Naive thymus-derived CD8-positive, alpha-beta T cell (primary cell): ENCODE measurements at regions not wholly inside any gene's neighbourhood (a gene's known extent, or its start where the extent isn't known, plus 50 kb on each side); places are given as distances from the start of the nearest gene placed in this dataset.

Experiments used
- ATAC-seq, 2 donors: fragments of 150-1000 bp; cut with Tn5 transposase in 1 of 2; sonication (Bioruptor Pico), chemical (Tn5 transposase) in 1 of 2; 1 replicate in 1 of 2; 2 replicates in 1 of 2; pipeline ENCODE4 v1.10.0; 2021; ENCODE audit warnings: mild to moderate bottlenecking in 2 of 2, moderate library complexity in 2 of 2
- POLR2A ChIA-PET: fragments of 350-600 bp; sonication (Branson Sonifier 250); formaldehyde crosslinking; loops from one replicate; lab custom pipeline; 2021; ENCODE audit warnings: antibody characterized with exemption; lab: Charles Lee
- DNase-seq, 10 donors: peaks; one replicate each; pipeline versions ENCODE4 v3.0.0 to v3.0.0-alpha.2; 2020 to 2022
- H3K27ac Mint-ChIP-seq, 10 donors: one replicate each; pipeline ENCODE4 v1.8.0; 2020 to 2022; ENCODE audit warnings: mild to moderate bottlenecking in 10 of 10, mixed read lengths in 10 of 10, moderate library complexity in 4 of 10, inconsistent platforms in 1 of 10
- H3K27me3 Mint-ChIP-seq, 5 donors: one replicate each; pipeline ENCODE4 v1.8.0; 2021 to 2022; ENCODE audit warnings: mixed read lengths in 5 of 5
- H3K36me3 Mint-ChIP-seq, 3 donors: one replicate each; pipeline ENCODE4 v1.8.0; 2020 to 2022; ENCODE audit warnings: mixed read lengths in 3 of 3, mild to moderate bottlenecking in 2 of 3, inconsistent platforms in 1 of 3
- H3K4me1 Mint-ChIP-seq, 4 donors: one replicate each; pipeline ENCODE4 v1.8.0; 2021 to 2022; ENCODE audit warnings: mixed read lengths in 4 of 4
- H3K4me3 Mint-ChIP-seq, 10 donors: one replicate each; pipeline ENCODE4 v1.8.0; 2020 to 2022; ENCODE audit warnings: mild to moderate bottlenecking in 10 of 10, mixed read lengths in 10 of 10, moderate library complexity in 6 of 10, inconsistent platforms in 1 of 10
- H3K9me3 Mint-ChIP-seq, 9 donors: one replicate each; pipeline ENCODE4 v1.8.0; 2020 to 2022; ENCODE audit warnings: mixed read lengths in 9 of 9, mild to moderate bottlenecking in 3 of 9, inconsistent platforms in 1 of 9, moderate library complexity in 1 of 9

DNA sequence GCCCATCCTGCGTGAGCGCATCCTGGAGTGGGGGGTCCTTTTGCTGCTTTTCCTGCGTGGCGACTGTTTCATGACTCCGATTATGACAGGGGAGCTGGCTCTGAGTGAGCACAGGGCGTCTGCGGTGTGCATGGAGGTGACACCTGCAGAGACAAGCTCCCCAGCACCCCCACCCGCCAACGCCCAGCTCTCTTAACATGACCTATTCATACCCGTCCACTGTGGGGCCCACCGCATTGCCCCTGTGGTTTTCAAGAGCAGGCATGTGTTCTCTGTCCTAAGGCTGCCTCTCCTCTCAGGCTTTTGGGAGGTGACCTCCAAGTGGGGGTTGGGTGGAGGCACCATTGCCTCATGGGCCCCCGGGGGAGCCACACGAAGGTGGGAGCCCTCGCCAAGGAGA, 500.7 kb downstream of the TCERG1L start:
- Mint-ChIP-seq H3K4me1 (no peaks in the 10 kb centered on the region), H3K9me3 (peaks cover 0 to 3% (median 0%) of the 10 kb centered on the region in 9 donors), H3K36me3 (no peaks in the 10 kb centered on the region), H3K27ac (no peak overlapping the region), H3K4me3 (no peak overlapping the region), H3K27me3 (peaks cover 0 to 12% (median 0%) of the 10 kb centered on the region in 5 donors)
- POLR2A ChIA-PET, result no interaction called here
- DNase-seq, result peak in 1 of 10 donors; percentile 58
- no peak for ATAC-seq

GRCh38 chr10:130812381-130813148, 499.0 kb downstream of the TCERG1L start:
- POLR2A ChIA-PET, result no interaction called here
- ATAC-seq, result no peak

DNA sequence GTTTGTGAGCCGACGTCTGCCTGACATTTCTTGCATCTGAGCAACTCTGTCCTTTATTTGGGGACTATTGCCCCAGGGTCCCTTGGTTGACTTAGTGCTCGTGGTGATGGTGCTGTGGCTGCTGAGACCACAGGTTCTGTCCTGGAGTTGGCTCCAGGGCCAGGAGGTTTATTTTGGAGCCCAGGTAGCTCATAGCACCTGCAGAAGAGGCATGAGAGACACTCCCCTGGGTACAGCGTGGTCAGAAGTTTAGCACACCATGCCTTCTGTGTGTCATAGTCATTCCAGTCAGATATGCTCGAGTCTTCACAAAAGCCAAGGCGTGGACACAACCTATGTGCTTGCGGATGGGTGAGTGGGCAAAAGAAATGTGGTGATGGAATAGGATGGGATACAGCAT, 496.9 kb downstream of the TCERG1L start:
- H3K27me3 Mint-ChIP-seq, result peaks cover 0 to 12% (median 0%) of the 10 kb centered on the region in 5 donors
- H3K9me3 Mint-ChIP-seq, result peaks cover 0 to 7% (median 0%) of the 10 kb centered on the region in 9 donors
- DNase-seq (peak in 1 of 10 donors; percentile 3), ATAC-seq (no peak)
- H3K4me3 Mint-ChIP-seq, result no peak overlapping the region
- POLR2A ChIA-PET, result no interaction called here
- peaks cover 0 to 4% (median 0%) of the 10 kb centered on the region in 3 donors for H3K36me3 Mint-ChIP-seq
- H3K4me1 Mint-ChIP-seq, result no peaks in the 10 kb centered on the region
- no peak overlapping the region for H3K27ac Mint-ChIP-seq

More at GRCh38 chr10:130812381-130813148, 499.0 kb downstream of the TCERG1L start:
- no peaks in the 10 kb centered on the region for H3K4me1 Mint-ChIP-seq
- H3K9me3 Mint-ChIP-seq, result peaks cover 0 to 3% (median 0%) of the 10 kb centered on the region in 9 donors
- no peaks in the 10 kb centered on the region for H3K36me3 Mint-ChIP-seq
- H3K27ac Mint-ChIP-seq, result no peak overlapping the region
- no peak overlapping the region for H3K4me3 Mint-ChIP-seq
- DNase-seq, result peak in 1 of 10 donors; percentile 15
- peaks cover 0 to 12% (median 0%) of the 10 kb centered on the region in 5 donors for H3K27me3 Mint-ChIP-seq

GRCh38 chr10:130816116-130816901, 495.2 kb downstream of the TCERG1L start:
- Mint-ChIP-seq H3K4me3 (no peak overlapping the region), H3K9me3 (peaks cover 0 to 7% (median 0%) of the 10 kb centered on the region in 9 donors), H3K27me3 (peaks cover 0 to 7% (median 0%) of the 10 kb centered on the region in 5 donors), H3K27ac (no peak overlapping the region), H3K36me3 (peaks cover 0 to 4% (median 0%) of the 10 kb centered on the region in 3 donors), H3K4me1 (no peaks in the 10 kb centered on the region)
- POLR2A ChIA-PET, result no interaction called here
- ATAC-seq, result no peak
- peak in 1 of 10 donors; percentile 47 for DNase-seq

- peaks cover 0 to 7% (median 0%) of the 10 kb centered on the region in 9 donors for H3K9me3 Mint-ChIP-seq
- no peak overlapping the region for H3K27ac Mint-ChIP-seq
- ATAC-seq (no peak), DNase-seq (peak in 1 of 10 donors; percentile 34)
- no peaks in the 10 kb centered on the region for H3K27me3 Mint-ChIP-seq
- peaks cover 0 to 4% (median 0%) of the 10 kb centered on the region in 3 donors for H3K36me3 Mint-ChIP-seq
- H3K4me1 Mint-ChIP-seq, result no peaks in the 10 kb centered on the region
- POLR2A ChIA-PET, result no interaction called here
- H3K4me3 Mint-ChIP-seq, result no peak overlapping the region
Measured at GRCh38 chr10:130817046-130817624, 494.4 kb downstream of the TCERG1L start.

DNA sequence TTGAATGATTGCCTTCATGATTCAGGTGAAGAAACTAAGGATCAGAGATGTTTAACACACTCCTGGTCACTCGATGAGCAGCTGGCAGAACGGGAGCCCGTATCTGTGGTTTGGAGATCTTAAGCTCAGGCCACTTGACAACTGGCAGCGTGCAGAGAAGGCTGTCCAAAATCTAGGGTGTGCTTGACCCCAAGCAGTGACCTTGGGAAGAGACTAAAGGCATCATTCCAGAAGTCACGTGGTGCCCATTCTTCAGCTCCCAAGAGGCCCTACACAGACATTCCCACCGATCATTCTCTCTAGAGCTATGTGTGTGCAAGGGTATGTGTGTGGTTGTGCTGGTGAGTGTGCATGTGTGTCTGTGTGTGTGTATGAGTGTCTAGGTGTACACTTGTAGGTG, 493.8 kb downstream of the TCERG1L start:
- no peak overlapping the region for H3K27ac Mint-ChIP-seq
- peaks cover 0 to 7% (median 0%) of the 10 kb centered on the region in 9 donors for H3K9me3 Mint-ChIP-seq
- DNase-seq, result no peak
- POLR2A ChIA-PET, result no interaction called here
- H3K27me3 Mint-ChIP-seq, result no peaks in the 10 kb centered on the region
- no peak for ATAC-seq
- no peaks in the 10 kb centered on the region for H3K4me1 Mint-ChIP-seq
- H3K4me3 Mint-ChIP-seq, result no peak overlapping the region
- H3K36me3 Mint-ChIP-seq, result peaks cover 0 to 4% (median 0%) of the 10 kb centered on the region in 3 donors

DNA sequence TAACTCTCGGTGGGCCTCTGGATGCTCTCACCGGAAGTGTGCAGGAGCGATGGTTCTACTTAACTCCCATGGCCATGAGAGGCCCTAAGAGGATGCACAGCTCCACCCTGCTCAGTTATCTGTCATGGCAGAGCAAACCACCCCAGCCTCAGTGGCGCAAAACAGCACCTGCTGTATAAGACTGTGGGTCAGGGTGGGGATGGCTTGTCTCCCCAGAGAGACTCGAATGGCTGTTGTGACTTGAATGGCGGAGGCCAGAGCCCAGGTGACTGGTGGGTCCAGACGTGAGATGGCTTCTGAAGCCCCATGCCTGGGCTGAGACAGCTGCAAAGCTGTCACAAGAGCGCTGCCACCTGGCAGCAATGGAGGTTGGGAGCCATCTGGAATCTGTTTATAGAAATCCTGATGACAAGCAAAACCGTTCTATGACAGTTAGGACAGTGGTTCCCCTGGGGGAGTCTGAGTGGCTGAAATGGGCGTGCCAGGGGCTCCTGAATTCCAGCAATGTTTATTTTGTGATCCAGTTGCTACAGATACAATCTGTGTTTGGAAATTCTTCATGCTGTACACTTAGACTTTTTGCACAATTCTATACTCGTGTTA, 490.5 kb downstream of the TCERG1L start:
- H3K36me3 Mint-ChIP-seq, result peaks cover 0 to 11% (median 0%) of the 10 kb centered on the region in 3 donors
- ATAC-seq (no peak), DNase-seq (peak in 1 of 10 donors; percentile 18)
- H3K9me3 Mint-ChIP-seq, result peaks cover 0 to 19% (median 10%) of the 10 kb centered on the region in 9 donors
- H3K4me3 Mint-ChIP-seq, result no peak overlapping the region
- H3K27ac Mint-ChIP-seq, result no peak overlapping the region
- H3K27me3 Mint-ChIP-seq, result peaks cover 0 to 5% (median 0%) of the 10 kb centered on the region in 5 donors
- H3K4me1 Mint-ChIP-seq, result no peaks in the 10 kb centered on the region
- POLR2A ChIA-PET, result no interaction called here

DNA sequence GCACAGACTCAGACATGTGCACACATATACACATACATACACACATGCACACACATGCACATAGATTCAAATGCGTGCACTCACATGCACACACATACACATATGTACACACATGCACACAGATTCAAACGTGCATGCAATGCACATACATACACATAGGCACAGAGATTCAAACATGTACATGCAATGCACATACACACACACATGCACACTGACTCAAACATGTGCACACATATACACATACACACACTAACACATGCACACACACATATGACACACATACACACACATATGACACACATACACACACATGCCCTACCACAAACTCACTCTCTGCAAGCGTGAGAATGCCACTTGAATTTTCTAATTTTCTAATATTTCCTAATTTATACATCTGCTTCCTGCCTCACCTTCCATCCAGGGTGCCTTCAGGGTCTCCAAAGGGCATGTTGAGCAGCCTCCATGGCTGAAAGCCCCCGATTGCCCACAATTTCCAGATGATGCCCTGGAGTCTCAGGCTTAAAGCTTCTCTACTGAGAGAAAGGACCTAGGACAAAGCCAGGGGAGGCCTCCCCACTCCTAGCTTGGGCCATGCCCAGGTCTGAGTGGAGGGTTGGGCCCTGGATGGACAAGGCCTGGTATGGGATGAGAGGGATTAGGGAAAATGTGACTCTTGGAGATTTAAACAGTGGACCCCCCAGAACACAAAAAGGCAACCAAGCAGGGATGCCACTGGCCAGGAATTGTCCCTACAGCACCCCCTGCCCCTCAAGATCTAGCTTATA, 487.1 kb downstream of the TCERG1L start:
- peaks cover 0 to 5% (median 0%) of the 10 kb centered on the region in 5 donors for H3K27me3 Mint-ChIP-seq
- ATAC-seq, result no peak

DNA sequence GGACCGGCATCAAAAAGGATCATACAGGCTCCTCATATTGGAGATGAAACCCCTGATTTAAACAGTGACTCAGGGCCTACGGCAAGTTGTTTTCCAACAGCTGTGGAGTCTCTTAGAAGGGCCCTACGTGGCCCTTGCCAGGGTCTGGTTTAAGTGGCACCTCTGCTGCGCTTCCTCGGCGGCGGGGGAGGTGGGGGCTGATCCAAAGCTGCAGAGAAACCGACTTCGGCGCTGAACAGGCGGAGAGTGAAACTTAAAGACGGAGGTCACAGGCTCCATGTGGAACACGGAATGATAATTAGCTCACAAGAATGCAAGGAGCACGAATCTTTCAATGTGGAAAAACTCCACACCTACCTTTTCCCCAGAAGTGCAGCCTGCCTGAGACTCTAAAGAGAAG, 477.9 kb downstream of the TCERG1L start:
- H3K9me3 Mint-ChIP-seq, result peaks cover 0 to 5% (median 0%) of the 10 kb centered on the region in 9 donors
- no peak overlapping the region for H3K4me3 Mint-ChIP-seq
- ATAC-seq (no peak), DNase-seq (no peak)
- POLR2A ChIA-PET, result no interaction called here
- H3K27ac Mint-ChIP-seq, result peak overlapping the region in 1 of 10 donors; percentile 52
- H3K36me3 Mint-ChIP-seq, result no peaks in the 10 kb centered on the region
- H3K4me1 Mint-ChIP-seq, result no peaks in the 10 kb centered on the region
- peaks cover 0 to 8% (median 0%) of the 10 kb centered on the region in 5 donors for H3K27me3 Mint-ChIP-seq

More for the DNA sequence above, 487.1 kb downstream of the TCERG1L start:
- POLR2A ChIA-PET, result no interaction called here
- peaks cover 0 to 13% (median 0%) of the 10 kb centered on the region in 3 donors for H3K36me3 Mint-ChIP-seq
- peaks cover 0 to 34% (median 12%) of the 10 kb centered on the region in 9 donors for H3K9me3 Mint-ChIP-seq
- DNase-seq, result no peak
- H3K4me1 Mint-ChIP-seq, result no peaks in the 10 kb centered on the region
- H3K27ac Mint-ChIP-seq, result no peak overlapping the region
- no peak overlapping the region for H3K4me3 Mint-ChIP-seq

DNA sequence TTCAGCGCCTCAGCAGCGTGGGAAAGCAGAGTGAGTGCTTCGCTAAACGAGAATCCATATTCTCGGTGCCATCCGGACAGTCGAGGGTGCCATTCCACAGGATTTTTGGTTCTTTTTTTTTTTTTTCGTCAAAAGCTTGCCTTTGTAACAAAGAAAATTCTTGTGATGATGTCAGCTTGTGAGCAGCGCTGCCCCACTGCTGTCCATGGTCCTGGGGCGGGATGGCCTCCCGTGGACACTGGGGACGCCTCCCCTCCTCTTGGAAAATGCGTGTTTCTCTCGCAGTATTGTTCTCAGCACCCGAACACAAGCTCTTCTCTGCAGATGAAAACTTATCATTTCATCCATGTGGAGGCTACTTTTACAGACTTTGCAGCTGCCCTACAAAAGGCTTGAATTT, 477.4 kb downstream of the TCERG1L start:
- ATAC-seq (no peak), DNase-seq (no peak)
- no peaks in the 10 kb centered on the region for H3K4me1 Mint-ChIP-seq
- H3K9me3 Mint-ChIP-seq, result peaks cover 0 to 5% (median 0%) of the 10 kb centered on the region in 9 donors
- POLR2A ChIA-PET, result no interaction called here
- peaks cover 0 to 14% (median 0%) of the 10 kb centered on the region in 5 donors for H3K27me3 Mint-ChIP-seq
- no peaks in the 10 kb centered on the region for H3K36me3 Mint-ChIP-seq
- H3K4me3 Mint-ChIP-seq, result no peak overlapping the region
- no peak overlapping the region for H3K27ac Mint-ChIP-seq

DNA sequence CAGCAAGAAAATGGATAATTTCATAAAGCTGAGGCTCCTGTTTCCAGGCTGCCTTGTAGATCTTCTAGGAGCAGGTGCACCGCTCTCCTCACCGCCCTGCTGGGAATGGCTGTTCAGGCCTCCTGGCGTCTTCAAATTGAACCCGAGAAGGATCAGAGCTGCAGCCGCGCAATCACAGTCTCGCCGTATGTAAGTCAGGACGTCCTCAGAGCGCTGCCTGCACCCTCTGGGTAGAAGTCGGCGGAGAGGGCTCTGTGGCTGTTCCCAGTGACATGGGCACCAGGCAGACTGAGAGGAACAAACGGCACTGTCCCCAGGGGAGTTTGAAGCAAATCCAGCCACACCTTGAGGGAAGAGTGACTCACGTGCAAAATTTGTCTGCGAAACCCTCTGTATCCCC, 476.9 kb downstream of the TCERG1L start:
- no peak overlapping the region for H3K27ac Mint-ChIP-seq
- no peaks in the 10 kb centered on the region for H3K4me1 Mint-ChIP-seq
- POLR2A ChIA-PET, result no interaction called here
- DNase-seq, result no peak
- H3K36me3 Mint-ChIP-seq, result no peaks in the 10 kb centered on the region
- peaks cover 0 to 5% (median 0%) of the 10 kb centered on the region in 9 donors for H3K9me3 Mint-ChIP-seq
- no peak overlapping the region for H3K4me3 Mint-ChIP-seq
- peaks cover 0 to 18% (median 0%) of the 10 kb centered on the region in 5 donors for H3K27me3 Mint-ChIP-seq
- no peak for ATAC-seq

GRCh38 chr10:130835068-130835467, 476.5 kb downstream of the TCERG1L start:
- H3K27ac Mint-ChIP-seq, result no peak overlapping the region
- peaks cover 0 to 20% (median 0%) of the 10 kb centered on the region in 5 donors for H3K27me3 Mint-ChIP-seq
- no peaks in the 10 kb centered on the region for H3K36me3 Mint-ChIP-seq
- no peaks in the 10 kb centered on the region for H3K4me1 Mint-ChIP-seq
- no peak overlapping the region for H3K4me3 Mint-ChIP-seq
- POLR2A ChIA-PET, result no interaction called here
- ATAC-seq, result no peak
- DNase-seq, result no peak
- H3K9me3 Mint-ChIP-seq, result peaks cover 0 to 4% (median 0%) of the 10 kb centered on the region in 9 donors
